OCI-LY7 (cell line): ENCODE measurements at regions not wholly inside any gene's neighbourhood (a gene's known extent, or its start where the extent isn't known, plus 50 kb on each side); places are given as distances from the start of the nearest gene placed in this dataset.

ENCODE experiments used
- BruUV-seq: library from RNA; stranded (reverse); fragments of 400-500 nt; replicated peaks from 2 replicates; lab custom pipeline; 2021; lab: Mats Ljungman, UMichigan
- CTCF ChIA-PET: fragments of 300-600 bp; sonication (Branson Sonifier 250); formaldehyde crosslinking; loops from one replicate; lab custom pipeline; 2022; ENCODE audit warnings: antibody characterized with exemption; ENCODE audit not compliant: unreplicated experiment; lab: Charles Lee
- POLR2A ChIA-PET: fragments of 300-600 bp; sonication (Branson Sonifier 250); formaldehyde crosslinking; loops from one replicate; lab custom pipeline; 2022; ENCODE audit warnings: antibody characterized with exemption; lab: Charles Lee
- DNase-seq: peaks from one replicate; pipeline ENCODE4 v3.0.0-alpha.2; 2015; ENCODE audit warnings: low spot score
- H2AFZ ChIP-seq: fragments of 200-600 bp; sonication (generic), shearing (Covaris generic); 2 replicates; pipeline ENCODE4 v1.6.1; 2014; ENCODE audit warnings: mild to moderate bottlenecking, antibody characterized with exemption, low read length, moderate library complexity
- H3K27ac ChIP-seq: fragments of 200-600 bp; sonication (generic); 2 replicates; pipeline ENCODE4 v1.5.1; 2014; ENCODE audit warnings: mixed run types, low read depth, mild to moderate bottlenecking, moderate library complexity, low read length, inconsistent platforms; ENCODE audit not compliant: poor library complexity, severe bottlenecking
- H3K36me3 ChIP-seq: fragments of 200-600 bp; sonication (generic); 2 replicates; pipeline ENCODE4 v1.6.1; 2014; ENCODE audit warnings: mild to moderate bottlenecking, antibody characterized with exemption, low read length, moderate library complexity, mixed read lengths; ENCODE audit not compliant: insufficient read depth
- H3K4me1 ChIP-seq: fragments of 200-600 bp; sonication (generic); 2 replicates; pipeline ENCODE4 v1.5.1; 2014; ENCODE audit warnings: mild to moderate bottlenecking, low read length; ENCODE audit not compliant: insufficient read depth, poor library complexity, severe bottlenecking
- H3K4me2 ChIP-seq: fragments of 200-600 bp; sonication (generic); 2 replicates; pipeline ENCODE4 v1.6.1; 2014; ENCODE audit warnings: mild to moderate bottlenecking, low read length
- H3K4me3 ChIP-seq: fragments of 200-600 bp; sonication (generic); 2 replicates; pipeline ENCODE4 v1.5.1; 2014; ENCODE audit warnings: mild to moderate bottlenecking, low read depth, low read length; ENCODE audit not compliant: poor library complexity, severe bottlenecking
- H3K79me2 ChIP-seq: fragments of 200-600 bp; sonication (generic); 2 replicates; pipeline ENCODE4 v1.6.1; 2016; ENCODE audit warnings: low read depth, mild to moderate bottlenecking, low read length, moderate library complexity, mixed read lengths; ENCODE audit not compliant: insufficient read depth
- H3K9me2 ChIP-seq: fragments of 200-600 bp; sonication (generic); 2 replicates; pipeline ENCODE4 v1.6.1; 2016; ENCODE audit warnings: mild to moderate bottlenecking, low read length, mixed read lengths; ENCODE audit not compliant: insufficient read depth
- H3K9me3 ChIP-seq: fragments of 200-600 bp; sonication (generic); 2 replicates; pipeline ENCODE4 v1.6.1; 2014; ENCODE audit warnings: mild to moderate bottlenecking, mixed run types, low read length, mixed read lengths
- H4K20me1 ChIP-seq: fragments of 200-600 bp; sonication (generic); 2 replicates; pipeline ENCODE4 v1.6.1; 2014; ENCODE audit warnings: mild to moderate bottlenecking, antibody characterized with exemption, low read length, moderate library complexity, mixed read lengths; ENCODE audit not compliant: insufficient read depth
- CTCF ChIP-seq: fragments of 200-600 bp; sonication (generic); conservative IDR thresholded peaks from 2 replicates; pipeline ENCODE4 v1.5.1; 2014; ENCODE audit warnings: mild to moderate bottlenecking, antibody characterized with exemption, low read length, moderate library complexity, mixed read lengths
- EZH2phosphoT487 ChIP-seq: fragments of 200-600 bp; sonication (generic); IDR thresholded peaks from 2 replicates; pipeline ENCODE4 v1.6.1; 2018; ENCODE audit warnings: low read depth, borderline replicate concordance, mild to moderate bottlenecking, mixed run types, antibody characterized with exemption, low read length, moderate library complexity, mixed read lengths
- intact Hi-C: fragments of 100-400 bp; cut with micrococcal nuclease; formaldehyde crosslinking; loops from one replicate; pipeline ENCODE4 v1.10.0; 2022; ENCODE audit not compliant: unreplicated experiment

- BruUV-seq: no TSS peak
- ChIA-PET CTCF (interaction anchor here (0.6 kb wide), 1 partner anchor 23 kb away, joined by 3 read pairs; no protein-coding TSS in a partner anchor), POLR2A (interaction anchor here (0.7 to 0.9 kb wide), 3 partner anchors 9 to 336 kb away, joined by 3 to 4 read pairs (median 3); no protein-coding TSS in a partner anchor)
- Histone ChIP-seq H2AFZ (no peak overlapping the region), H3K36me3 (no peaks in the 10 kb centered on the region), H3K4me2 (no peak overlapping the region), H3K4me1 (peaks cover 14% of the 10 kb centered on the region), H3K79me2 (no peaks in the 10 kb centered on the region), H4K20me1 (no peaks in the 10 kb centered on the region), H3K27ac (no peak overlapping the region), H3K9me2 (no peaks in the 10 kb centered on the region), H3K9me3 (no peaks in the 10 kb centered on the region), H3K4me3 (no peak overlapping the region)
- intact Hi-C loops: no loop called here
- no peak for DNase-seq
- TF ChIP-seq EZH2phosphoT487 (no peak), CTCF (no peak)
Observed at GRCh38 chr6:163741342-163741741, 326.8 kb downstream of the QKI start.

- no peaks in the 10 kb centered on the region for H4K20me1 ChIP-seq
- H3K36me3 ChIP-seq: no peaks in the 10 kb centered on the region
- H3K79me2 ChIP-seq: no peaks in the 10 kb centered on the region
- H3K9me2 ChIP-seq: no peaks in the 10 kb centered on the region
- no peak overlapping the region for H2AFZ ChIP-seq
- H3K4me1 ChIP-seq: peaks cover 24% of the 10 kb centered on the region
- H3K9me3 ChIP-seq: no peaks in the 10 kb centered on the region
- ChIA-PET CTCF (interaction anchor here (0.9 kb wide), 1 partner anchor 27 kb away, joined by 3 read pairs; no protein-coding TSS in a partner anchor), POLR2A (interaction anchor here (0.7 to 1.4 kb wide), 5 partner anchors 8 to 22 kb away, joined by 3 to 4 read pairs (median 3); no protein-coding TSS in a partner anchor)
- intact Hi-C loops: no loop called here
- no peak for DNase-seq
- H3K4me3 ChIP-seq: no peak overlapping the region
- no TSS peak for BruUV-seq
- no peak for TF ChIP-seq CTCF
- TF ChIP-seq EZH2phosphoT487: no peak
- H3K4me2 ChIP-seq: no peak overlapping the region
- no peak overlapping the region for H3K27ac ChIP-seq
Observed at GRCh38 chr6:163739966-163740365, 325.4 kb downstream of the QKI start.

- H3K4me2 ChIP-seq: no peak overlapping the region
- DNase-seq: no peak
- H2AFZ ChIP-seq: no peak overlapping the region
- no peaks in the 10 kb centered on the region for H3K9me3 ChIP-seq
- no TSS peak for BruUV-seq
- H3K36me3 ChIP-seq: no peaks in the 10 kb centered on the region
- no peak overlapping the region for H3K4me3 ChIP-seq
- no peaks in the 10 kb centered on the region for H3K79me2 ChIP-seq
- no peak for TF ChIP-seq CTCF
- TF ChIP-seq EZH2phosphoT487: no peak
- H3K9me2 ChIP-seq: no peaks in the 10 kb centered on the region
- ChIA-PET CTCF (interaction anchor here (1.0 kb wide), 1 partner anchor 185 kb away, joined by 3 read pairs; no protein-coding TSS in a partner anchor), POLR2A (interaction anchor here (0.7 to 1.4 kb wide), 5 partner anchors 9 to 23 kb away, joined by 3 to 4 read pairs (median 3); no protein-coding TSS in a partner anchor)
- H3K27ac ChIP-seq: no peak overlapping the region
- no peaks in the 10 kb centered on the region for H4K20me1 ChIP-seq
- H3K4me1 ChIP-seq: peaks cover 30% of the 10 kb centered on the region
- intact Hi-C loops: no loop called here
Observed at GRCh38 chr6:163739408-163739725, 324.8 kb downstream of the QKI start.
